MM.1S (cell line): ENCODE measurements at regions not wholly inside any gene's neighbourhood (a gene's known extent, or its start where the extent isn't known, plus 50 kb on each side); places are given as distances from the start of the nearest gene placed in this dataset.

Source experiments
- EZH2 ChIP-seq: fragments of 300-600 bp; sonication (generic); optimal IDR thresholded peaks from 2 replicates; pipeline ENCODE3; 2017; ENCODE audit warnings: low read depth, mild to moderate bottlenecking, antibody characterized with exemption, low read length, mixed read lengths
- TF ChIP-seq, protein P1 (sequence below): fragments of 300-600 bp; sonication (generic); IDR thresholded peaks from 2 replicates; pipeline ENCODE4 v1.5.1; 2016; ENCODE audit warnings: antibody characterized with exemption, low read length, mixed read lengths

DNA sequence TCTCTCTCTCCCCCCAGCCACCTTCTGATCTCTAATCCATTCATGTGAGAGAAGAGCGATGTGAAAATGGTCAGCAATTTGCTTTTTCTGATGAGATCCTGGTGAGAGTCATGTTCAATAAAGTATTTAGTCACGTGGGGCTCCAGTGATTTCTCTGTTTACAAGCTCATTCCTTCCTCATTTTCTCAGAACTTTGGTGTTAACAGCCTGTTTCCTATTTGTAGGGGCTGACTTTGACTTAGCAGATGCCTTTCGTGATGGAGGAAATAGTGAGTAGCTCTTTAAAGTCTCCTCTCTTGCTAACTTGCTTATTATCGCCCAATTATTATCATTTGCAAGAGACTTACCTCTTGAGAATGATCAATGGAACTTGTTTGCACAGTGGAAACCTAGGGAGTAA lies 72.6 kb upstream of the CD99 start:
- TF ChIP-seq, protein P1, sequence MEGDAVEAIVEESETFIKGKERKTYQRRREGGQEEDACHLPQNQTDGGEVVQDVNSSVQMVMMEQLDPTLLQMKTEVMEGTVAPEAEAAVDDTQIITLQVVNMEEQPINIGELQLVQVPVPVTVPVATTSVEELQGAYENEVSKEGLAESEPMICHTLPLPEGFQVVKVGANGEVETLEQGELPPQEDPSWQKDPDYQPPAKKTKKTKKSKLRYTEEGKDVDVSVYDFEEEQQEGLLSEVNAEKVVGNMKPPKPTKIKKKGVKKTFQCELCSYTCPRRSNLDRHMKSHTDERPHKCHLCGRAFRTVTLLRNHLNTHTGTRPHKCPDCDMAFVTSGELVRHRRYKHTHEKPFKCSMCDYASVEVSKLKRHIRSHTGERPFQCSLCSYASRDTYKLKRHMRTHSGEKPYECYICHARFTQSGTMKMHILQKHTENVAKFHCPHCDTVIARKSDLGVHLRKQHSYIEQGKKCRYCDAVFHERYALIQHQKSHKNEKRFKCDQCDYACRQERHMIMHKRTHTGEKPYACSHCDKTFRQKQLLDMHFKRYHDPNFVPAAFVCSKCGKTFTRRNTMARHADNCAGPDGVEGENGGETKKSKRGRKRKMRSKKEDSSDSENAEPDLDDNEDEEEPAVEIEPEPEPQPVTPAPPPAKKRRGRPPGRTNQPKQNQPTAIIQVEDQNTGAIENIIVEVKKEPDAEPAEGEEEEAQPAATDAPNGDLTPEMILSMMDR, result no peak
- no peak for TF ChIP-seq EZH2
